H9 (cell line): ENCODE measurements at regions not wholly inside any gene's neighbourhood (a gene's known extent, or its start where the extent isn't known, plus 50 kb on each side); places are given as distances from the start of the nearest gene placed in this dataset.

Experiments
- DNase-seq: peaks from one replicate; pipeline ENCODE4 v3.0.0-alpha.2; 2017
- H2AFZ ChIP-seq: one replicate; pipeline ENCODE4 v1.6.1; 2013; ENCODE audit warnings: mild to moderate bottlenecking, low read length, control low read depth, moderate library complexity
- H2AK5ac ChIP-seq: 2 replicates; pipeline ENCODE4 v1.6.1; 2013; ENCODE audit warnings: low read length, control low read depth, mixed read lengths; ENCODE audit not compliant: insufficient read length
- H2BK120ac ChIP-seq: one replicate; pipeline ENCODE4 v1.6.1; 2013; ENCODE audit warnings: low read depth, mild to moderate bottlenecking, low read length, control low read depth, inconsistent platforms; ENCODE audit not compliant: poor library complexity, severe bottlenecking
- H2BK12ac ChIP-seq: 2 replicates; pipeline ENCODE4 v1.6.1; 2013; ENCODE audit warnings: low read length, control low read depth, mixed read lengths, low read depth; ENCODE audit not compliant: insufficient read length
- H2BK15ac ChIP-seq: 2 replicates; pipeline ENCODE4 v1.6.1; 2013; ENCODE audit warnings: low read depth, low read length, control low read depth
- H2BK20ac ChIP-seq: one replicate; pipeline ENCODE4 v1.6.1; 2013; ENCODE audit warnings: low read depth, mild to moderate bottlenecking, low read length, control low read depth, inconsistent platforms; ENCODE audit not compliant: poor library complexity, severe bottlenecking
- H2BK5ac ChIP-seq: 2 replicates; pipeline ENCODE4 v1.6.1; 2013; ENCODE audit warnings: low read length, control low read depth, mixed read lengths; ENCODE audit not compliant: insufficient read length
- H3K14ac ChIP-seq: 2 replicates; pipeline ENCODE4 v1.6.1; 2013; ENCODE audit warnings: low read length, control low read depth; ENCODE audit not compliant: insufficient read depth
- H3K18ac ChIP-seq: 2 replicates; pipeline ENCODE4 v1.6.1; 2013; ENCODE audit warnings: low read depth, mild to moderate bottlenecking, mixed read lengths, low read length, control low read depth; ENCODE audit not compliant: insufficient read length
- H3K23ac ChIP-seq: 2 replicates; pipeline ENCODE4 v1.6.1; 2013; ENCODE audit warnings: low read length, control low read depth, mixed read lengths, low read depth; ENCODE audit not compliant: insufficient read length
- H3K23me2 ChIP-seq: 2 replicates; pipeline ENCODE4 v1.6.1; 2013; ENCODE audit warnings: low read depth, mild to moderate bottlenecking, mixed read lengths, low read length, control low read depth; ENCODE audit not compliant: insufficient read length, poor library complexity, severe bottlenecking
- H3K27ac ChIP-seq: 2 replicates; pipeline ENCODE4 v1.5.1; 2013; ENCODE audit warnings: low read length, control low read depth, mixed read lengths, low read depth; ENCODE audit not compliant: insufficient read length
- H3K27me3 ChIP-seq: 2 replicates; pipeline ENCODE4 v1.6.1; 2013; ENCODE audit warnings: low read length, control low read depth, inconsistent platforms; ENCODE audit not compliant: insufficient read depth
- H3K4ac ChIP-seq: 2 replicates; pipeline ENCODE4 v1.6.1; 2013; ENCODE audit warnings: low read depth, mild to moderate bottlenecking, control low read depth, inconsistent platforms, low read length, moderate library complexity
- H3K4me1 ChIP-seq: 2 replicates; pipeline ENCODE4 v1.6.1; 2013; ENCODE audit warnings: low read length, control low read depth, inconsistent platforms; ENCODE audit not compliant: insufficient read depth
- H3K4me2 ChIP-seq: 2 replicates; pipeline ENCODE4 v1.6.1; 2013; ENCODE audit warnings: low read length, control low read depth, mixed read lengths; ENCODE audit not compliant: insufficient read length, insufficient read depth
- H3K56ac ChIP-seq: 2 replicates; pipeline ENCODE4 v1.6.1; 2013; ENCODE audit warnings: low read depth, mild to moderate bottlenecking, mixed read lengths, low read length, control low read depth; ENCODE audit not compliant: insufficient read length
- H3K79me1 ChIP-seq: 2 replicates; pipeline ENCODE4 v1.6.1; 2013; ENCODE audit warnings: low read depth, mild to moderate bottlenecking, moderate library complexity, low read length, control low read depth, inconsistent platforms; ENCODE audit not compliant: insufficient read depth, poor library complexity, severe bottlenecking
- H3K79me2 ChIP-seq: 2 replicates; pipeline ENCODE4 v1.6.1; 2013; ENCODE audit warnings: low read length, control low read depth, inconsistent platforms; ENCODE audit not compliant: insufficient read depth
- H3K9ac ChIP-seq: 2 replicates; pipeline ENCODE4 v1.6.1; 2013; ENCODE audit warnings: low read length, control low read depth, mixed read lengths; ENCODE audit not compliant: insufficient read length; ENCODE audit errors: extremely low read depth
- H3K9me3 ChIP-seq: one replicate; pipeline ENCODE4 v1.6.1; 2013; ENCODE audit warnings: low read depth, low read length, inconsistent platforms; ENCODE audit not compliant: control insufficient read depth
- H3T11ph ChIP-seq: one replicate; pipeline ENCODE4 v1.6.1; 2013; ENCODE audit warnings: mild to moderate bottlenecking, low read length, control low read depth, inconsistent platforms
- H4K20me1 ChIP-seq: one replicate; pipeline ENCODE4 v1.6.1; 2013; ENCODE audit not compliant: control insufficient read depth, insufficient read length, insufficient read depth
- H4K5ac ChIP-seq: 2 replicates; pipeline ENCODE4 v1.6.1; 2013; ENCODE audit warnings: low read depth, mild to moderate bottlenecking, mixed read lengths, low read length, control low read depth; ENCODE audit not compliant: insufficient read length
- H4K8ac ChIP-seq: replicated peaks from 2 replicates; pipeline ENCODE4 v1.6.1; 2013; ENCODE audit warnings: low read length, control low read depth, mixed read lengths, low read depth; ENCODE audit not compliant: insufficient read length
- H4K91ac ChIP-seq: 2 replicates; pipeline ENCODE4 v1.6.1; 2013; ENCODE audit warnings: low read depth, mild to moderate bottlenecking, moderate library complexity, mixed read lengths, low read length, control low read depth; ENCODE audit not compliant: insufficient read length
- H3K27ac Mint-ChIP-seq, 3 experiments: 2 replicates in 2 of 3; 3 replicates in 1 of 3; pipeline ENCODE4 v1.8.0; 2020 to 2021; ENCODE audit warnings: mixed read lengths in 3 of 3, mild to moderate bottlenecking in 1 of 3, moderate library complexity in 1 of 3
- H3K27me3 Mint-ChIP-seq: 2 replicates; pipeline ENCODE4 v1.8.0; 2021; ENCODE audit warnings: low read depth, mild to moderate bottlenecking, moderate library complexity, mixed read lengths
- H3K36me3 Mint-ChIP-seq, 3 experiments: 2 replicates in 2 of 3; 3 replicates in 1 of 3; pipeline ENCODE4 v1.8.0; 2020 to 2021; ENCODE audit warnings: low read depth in 3 of 3, mixed read lengths in 3 of 3; ENCODE audit not compliant: insufficient read depth in 1 of 3
- H3K4me1 Mint-ChIP-seq, 2 experiments: 2 replicates each; pipeline ENCODE4 v1.8.0; 2020; ENCODE audit warnings: mixed read lengths in 2 of 2
- H3K4me3 Mint-ChIP-seq, 2 experiments: 2 replicates in 1 of 2; 3 replicates in 1 of 2; pipeline ENCODE4 v1.8.0; 2020 to 2021; ENCODE audit warnings: mild to moderate bottlenecking in 2 of 2, mixed read lengths in 2 of 2, moderate library complexity in 1 of 2
- H3K9me3 Mint-ChIP-seq, 2 experiments: 2 replicates in 1 of 2; 3 replicates in 1 of 2; pipeline ENCODE4 v1.8.0; 2020; ENCODE audit warnings: mild to moderate bottlenecking in 2 of 2, mixed read lengths in 2 of 2, moderate library complexity in 1 of 2
- WGBS: extraction: QIAGEN DNeasy Blood & Tissue Kit; methylation state at CpG from one replicate; pipeline ENCODE4 v1.1.7; 2013; ENCODE audit warnings: missing lambda C conversion rate, low lambda C conversion rate, mixed read lengths; ENCODE audit not compliant: insufficient read length; ENCODE audit errors: extremely low coverage; 5-methylcytosine and 5-hydroxymethylcytosine counted together
- TF ChIP-seq, protein P1 (sequence below): fragments of 200-600 bp; sonication (generic); conservative IDR thresholded peaks from 3 replicates; pipeline ENCODE4 v1.8.0; 2021; ENCODE audit warnings: antibody characterized with exemption, mild to moderate bottlenecking

DNA sequence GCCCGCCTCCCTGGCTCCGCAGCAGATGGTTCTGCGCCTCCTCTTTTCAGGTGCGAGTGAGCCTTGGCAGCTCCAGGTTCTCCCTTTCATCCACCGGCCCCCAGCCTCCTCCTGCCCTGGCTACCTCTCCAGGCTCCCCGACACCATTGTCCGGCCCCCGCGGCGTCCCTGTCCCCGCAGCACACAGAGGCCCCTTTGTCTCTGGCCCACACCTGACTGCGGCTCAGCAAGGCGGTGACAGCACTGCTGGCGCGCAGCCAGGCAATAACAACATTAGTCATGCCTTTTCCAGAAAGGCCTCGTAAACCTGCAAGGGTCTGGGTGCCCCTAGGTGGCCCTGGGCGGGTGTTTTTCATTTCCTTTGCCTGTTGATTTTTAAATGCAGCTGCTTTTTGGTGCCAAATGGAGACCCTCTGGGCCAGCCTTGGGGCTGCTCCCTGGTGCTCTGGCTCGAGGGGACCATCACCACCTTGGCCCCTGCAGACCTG is 73.2 kb upstream of the MEDAG start:
- no peak overlapping the region for H3K4me2 ChIP-seq
- no peaks in the 10 kb centered on the region for H3K23me2 ChIP-seq
- H3K14ac ChIP-seq, result peak overlapping the region; percentile 19
- H2BK12ac ChIP-seq, result no peak overlapping the region
- H2BK5ac ChIP-seq, result no peak overlapping the region
- no peaks in the 10 kb centered on the region for H3K9me3 ChIP-seq
- H2BK120ac ChIP-seq, result no peak overlapping the region
- H2BK20ac ChIP-seq, result no peak overlapping the region
- H2AFZ ChIP-seq, result no peak overlapping the region
- peaks cover 41% of the 10 kb centered on the region for H3K27me3 Mint-ChIP-seq
- no CpG with 5 or more reads among the region's 18 CpGs for WGBS
- H3K4ac ChIP-seq, result no peak overlapping the region
- no peak overlapping the region for H3K27ac ChIP-seq
- H4K5ac ChIP-seq, result no peak overlapping the region
- no peak overlapping the region for H3K23ac ChIP-seq
- H3K27ac Mint-ChIP-seq, result peak overlapping the region in 1 of 3 experiments; percentile 48; a peak in 1 of 7 replicates
- DNase-seq, result peak; percentile 47
- no peak overlapping the region for H4K8ac ChIP-seq
- no peaks in the 10 kb centered on the region for H4K20me1 ChIP-seq
- H3T11ph ChIP-seq, result no peak overlapping the region
- H3K27me3 ChIP-seq, result no peaks in the 10 kb centered on the region; the same call in 1 of the 2 replicates
- peaks cover 4 to 6% of the 10 kb centered on the region in 2 experiments; a peak in 4 of 5 replicates for H3K9me3 Mint-ChIP-seq
- H3K79me2 ChIP-seq, result no peaks in the 10 kb centered on the region
- no peak overlapping the region for H2BK15ac ChIP-seq
- H3K56ac ChIP-seq, result no peak overlapping the region
- H3K4me1 Mint-ChIP-seq, result peaks cover 10 to 15% of the 10 kb centered on the region in 2 experiments
- no peak overlapping the region for H2AK5ac ChIP-seq
- TF ChIP-seq, protein P1, sequence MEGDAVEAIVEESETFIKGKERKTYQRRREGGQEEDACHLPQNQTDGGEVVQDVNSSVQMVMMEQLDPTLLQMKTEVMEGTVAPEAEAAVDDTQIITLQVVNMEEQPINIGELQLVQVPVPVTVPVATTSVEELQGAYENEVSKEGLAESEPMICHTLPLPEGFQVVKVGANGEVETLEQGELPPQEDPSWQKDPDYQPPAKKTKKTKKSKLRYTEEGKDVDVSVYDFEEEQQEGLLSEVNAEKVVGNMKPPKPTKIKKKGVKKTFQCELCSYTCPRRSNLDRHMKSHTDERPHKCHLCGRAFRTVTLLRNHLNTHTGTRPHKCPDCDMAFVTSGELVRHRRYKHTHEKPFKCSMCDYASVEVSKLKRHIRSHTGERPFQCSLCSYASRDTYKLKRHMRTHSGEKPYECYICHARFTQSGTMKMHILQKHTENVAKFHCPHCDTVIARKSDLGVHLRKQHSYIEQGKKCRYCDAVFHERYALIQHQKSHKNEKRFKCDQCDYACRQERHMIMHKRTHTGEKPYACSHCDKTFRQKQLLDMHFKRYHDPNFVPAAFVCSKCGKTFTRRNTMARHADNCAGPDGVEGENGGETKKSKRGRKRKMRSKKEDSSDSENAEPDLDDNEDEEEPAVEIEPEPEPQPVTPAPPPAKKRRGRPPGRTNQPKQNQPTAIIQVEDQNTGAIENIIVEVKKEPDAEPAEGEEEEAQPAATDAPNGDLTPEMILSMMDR, result no peak
- no peaks in the 10 kb centered on the region for H3K79me1 ChIP-seq
- H4K91ac ChIP-seq, result no peak overlapping the region
- no peak overlapping the region for H3K4me3 Mint-ChIP-seq
- no peak overlapping the region for H3K9ac ChIP-seq
- no peaks in the 10 kb centered on the region for H3K4me1 ChIP-seq
- H3K18ac ChIP-seq, result peak overlapping the region; percentile 36
- peaks cover 0 to 5% (median under 1%) of the 10 kb centered on the region in 3 experiments; a peak in 2 of 7 replicates for H3K36me3 Mint-ChIP-seq
